Mesenchymal stem cell (in vitro differentiated cells and primary cell): ENCODE measurements at regions not wholly inside any gene's neighbourhood (a gene's known extent, or its start where the extent isn't known, plus 50 kb on each side); places are given as distances from the start of the nearest gene placed in this dataset.
A peak's percentile ranks its signal among the peaks of the same experiment; 100 is the strongest.

Source experiments
- DNase-seq: peaks from one replicate; pipeline ENCODE4 v3.0.0-alpha.2; 2013
- H2AFZ ChIP-seq: one replicate; pipeline ENCODE4 v1.6.1; 2013; ENCODE audit warnings: low read depth, mild to moderate bottlenecking, control low read depth, inconsistent platforms, low read length, moderate library complexity
- H2AK5ac ChIP-seq: 2 replicates; pipeline ENCODE4 v1.6.1; 2013; ENCODE audit warnings: low read length, moderate library complexity, mild to moderate bottlenecking, inconsistent platforms; ENCODE audit not compliant: severe bottlenecking
- H2BK120ac ChIP-seq: one replicate; pipeline ENCODE4 v1.6.1; 2013; ENCODE audit warnings: low read depth, mild to moderate bottlenecking, inconsistent platforms, low read length, moderate library complexity
- H2BK12ac ChIP-seq, 2 experiments: one replicate each; pipeline ENCODE4 v1.6.1; 2013; ENCODE audit warnings: inconsistent platforms in 2 of 2, low read length in 2 of 2, mild to moderate bottlenecking in 2 of 2, moderate library complexity in 2 of 2, control low read depth in 1 of 2
- H2BK15ac ChIP-seq: one replicate; pipeline ENCODE4 v1.6.1; 2013; ENCODE audit warnings: mild to moderate bottlenecking, low read depth, inconsistent platforms; ENCODE audit not compliant: poor library complexity, severe bottlenecking
- H2BK5ac ChIP-seq: 2 replicates; pipeline ENCODE4 v1.6.1; 2013; ENCODE audit warnings: low read depth, mild to moderate bottlenecking, low read length, control low read depth, inconsistent platforms; ENCODE audit not compliant: poor library complexity, severe bottlenecking
- H3K14ac ChIP-seq, 2 experiments: one replicate each; pipeline ENCODE4 v1.6.1; 2013; ENCODE audit warnings: inconsistent platforms in 2 of 2, low read length in 2 of 2, control low read depth in 1 of 2, mild to moderate bottlenecking in 1 of 2, moderate library complexity in 1 of 2
- H3K18ac ChIP-seq, 2 experiments: one replicate each; pipeline ENCODE4 v1.6.1; 2013; ENCODE audit warnings: inconsistent platforms in 2 of 2, low read length in 2 of 2, control low read depth in 1 of 2, low read depth in 1 of 2, mild to moderate bottlenecking in 1 of 2
- H3K23ac ChIP-seq, 2 experiments: one replicate each; pipeline ENCODE4 v1.6.1; 2013; ENCODE audit warnings: inconsistent platforms in 2 of 2, low read length in 2 of 2, mild to moderate bottlenecking in 2 of 2, moderate library complexity in 2 of 2, control low read depth in 1 of 2
- H3K27ac ChIP-seq: 2 replicates; pipeline ENCODE4 v1.5.1; 2013; ENCODE audit warnings: mild to moderate bottlenecking, moderate library complexity, low read length, control low read depth, inconsistent platforms; ENCODE audit not compliant: poor library complexity, severe bottlenecking
- H3K27me3 ChIP-seq, 2 experiments: 2 replicates each; pipeline versions ENCODE4 v1.6.1 to v1.7.0; 2013; ENCODE audit warnings: low read length in 2 of 2, mild to moderate bottlenecking in 2 of 2, moderate library complexity in 2 of 2, control low read depth in 1 of 2, inconsistent platforms in 1 of 2; ENCODE audit not compliant: control insufficient read depth in 1 of 2, insufficient read depth in 1 of 2
- H3K36me3 ChIP-seq, 2 experiments: 2 replicates each; pipeline versions ENCODE4 v1.6.1 to v1.7.0; 2013; ENCODE audit warnings: low read length in 2 of 2, control low read depth in 1 of 2, inconsistent platforms in 1 of 2, low read depth in 1 of 2, mild to moderate bottlenecking in 1 of 2; ENCODE audit not compliant: insufficient read depth in 2 of 2, control insufficient read depth in 1 of 2
- H3K4ac ChIP-seq, 2 experiments: one replicate each; pipeline ENCODE4 v1.6.1; 2013; ENCODE audit warnings: inconsistent platforms in 2 of 2, low read length in 2 of 2, mild to moderate bottlenecking in 2 of 2, moderate library complexity in 2 of 2, control low read depth in 1 of 2, low read depth in 1 of 2
- H3K4me1 ChIP-seq: 2 replicates; pipeline ENCODE4 v1.6.1; 2013; ENCODE audit warnings: low read depth, low read length, control low read depth; ENCODE audit not compliant: control insufficient read depth, insufficient read depth
- H3K4me2 ChIP-seq: 2 replicates; pipeline ENCODE4 v1.6.1; 2013; ENCODE audit warnings: low read length, mild to moderate bottlenecking, inconsistent platforms; ENCODE audit not compliant: poor library complexity, severe bottlenecking
- H3K4me3 ChIP-seq, 2 experiments: 2 replicates each; pipeline versions ENCODE4 v1.5.1 to v1.7.0; 2013; ENCODE audit warnings: low read length in 2 of 2, mild to moderate bottlenecking in 2 of 2, control low read depth in 1 of 2, low read depth in 1 of 2; ENCODE audit not compliant: insufficient read depth in 1 of 2
- H3K79me1 ChIP-seq: replicated peaks from 2 replicates; pipeline ENCODE4 v1.6.1; 2013; ENCODE audit warnings: mild to moderate bottlenecking, control low read depth, low read length, inconsistent platforms; ENCODE audit not compliant: poor library complexity, severe bottlenecking
- H3K9ac ChIP-seq: 2 replicates; pipeline ENCODE4 v1.7.0; 2013; ENCODE audit warnings: mild to moderate bottlenecking, low read length, moderate library complexity
- H3K9me3 ChIP-seq: 2 replicates; pipeline ENCODE4 v1.7.0; 2013; ENCODE audit warnings: mild to moderate bottlenecking, low read length; ENCODE audit not compliant: control insufficient read depth
- H4K8ac ChIP-seq: one replicate; pipeline ENCODE4 v1.6.1; 2013; ENCODE audit warnings: inconsistent platforms, mild to moderate bottlenecking, low read length, moderate library complexity
- H4K91ac ChIP-seq: one replicate; pipeline ENCODE4 v1.6.1; 2013; ENCODE audit warnings: mild to moderate bottlenecking, low read length, inconsistent platforms
- WGBS: methylation state at CpG from one replicate; pipeline ENCODE4 v1.1.7; 2013; ENCODE audit warnings: mixed read lengths; 5-methylcytosine and 5-hydroxymethylcytosine counted together

DNA sequence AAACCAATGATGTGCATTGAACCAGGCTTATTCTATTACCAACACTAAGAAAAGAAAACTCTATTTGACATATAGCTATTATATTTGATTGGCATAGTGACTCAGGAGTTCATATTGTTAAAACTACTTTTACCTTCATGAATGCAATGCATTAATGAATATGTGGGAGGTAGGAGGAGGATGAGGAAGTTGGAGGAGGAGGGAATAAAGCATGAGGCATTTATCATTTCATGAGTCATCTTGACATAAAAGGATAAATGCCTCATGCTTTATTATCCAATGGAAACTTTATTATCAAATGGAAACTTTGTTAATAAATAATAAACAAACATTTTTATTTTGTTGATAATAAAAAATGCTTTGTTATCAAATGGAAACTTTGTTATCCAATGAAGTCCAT is 116.5 kb downstream of the SPRY2 start:
- H3K18ac ChIP-seq, result no peak overlapping the region
- H3K4me3 ChIP-seq, result no peak overlapping the region
- H3K4me1 ChIP-seq, result no peaks in the 10 kb centered on the region
- no peak overlapping the region for H3K23ac ChIP-seq
- no peaks in the 10 kb centered on the region for H3K36me3 ChIP-seq
- H2BK5ac ChIP-seq, result no peak overlapping the region
- no peak overlapping the region for H2BK120ac ChIP-seq
- H4K8ac ChIP-seq, result no peak overlapping the region
- no peak overlapping the region for H2AK5ac ChIP-seq
- H4K91ac ChIP-seq, result no peak overlapping the region
- H3K9ac ChIP-seq, result no peak overlapping the region
- no peak for DNase-seq
- H3K14ac ChIP-seq, result no peak overlapping the region
- no peak overlapping the region for H3K4me2 ChIP-seq
- no peak overlapping the region for H3K27ac ChIP-seq
- no peaks in the 10 kb centered on the region for H3K27me3 ChIP-seq
- H2AFZ ChIP-seq, result no peak overlapping the region
- no peak overlapping the region for H2BK12ac ChIP-seq
- no peaks in the 10 kb centered on the region for H3K9me3 ChIP-seq
- no peak overlapping the region for H2BK15ac ChIP-seq
- no peak overlapping the region for H3K4ac ChIP-seq
- no peaks in the 10 kb centered on the region for H3K79me1 ChIP-seq

DNA sequence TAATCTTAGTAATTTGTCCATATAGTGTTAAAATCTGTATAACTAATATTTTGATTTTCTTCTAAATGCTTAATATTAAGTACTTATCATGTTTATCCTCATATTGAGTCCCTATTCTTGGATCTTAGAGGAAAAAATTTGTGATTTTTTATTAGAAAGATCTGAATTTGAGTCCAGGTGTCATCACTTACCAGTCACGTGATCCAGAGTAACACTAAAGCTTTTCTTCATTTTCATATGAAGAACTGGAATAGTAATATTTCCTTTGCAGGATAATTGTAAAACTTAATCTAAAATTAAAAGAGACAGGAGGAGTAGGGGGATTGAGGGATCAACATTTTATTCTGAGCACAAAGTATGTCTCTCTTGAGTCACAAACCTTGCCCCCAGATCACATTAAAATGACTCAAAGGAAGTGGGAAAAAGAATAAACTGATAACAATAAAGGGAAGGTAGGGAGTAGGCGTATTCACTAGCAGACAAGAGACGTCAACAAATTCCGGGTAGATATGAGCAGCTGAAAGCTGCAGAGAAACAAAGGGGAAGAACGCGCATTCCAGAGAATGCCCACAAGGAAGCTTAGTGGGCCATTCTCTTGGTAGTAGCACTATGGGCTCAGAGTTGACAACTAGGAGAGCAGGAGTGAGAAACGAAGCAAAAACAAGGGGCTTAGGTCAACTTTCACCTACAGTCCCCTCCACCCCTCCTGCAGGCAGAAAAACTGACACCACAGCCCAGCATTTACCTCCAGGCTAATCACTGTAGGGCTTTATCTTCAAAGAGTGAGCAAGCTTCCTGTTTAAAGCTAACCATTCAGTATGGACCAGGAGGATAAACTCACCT is 123.1 kb downstream of the SPRY2 start:
- no peak overlapping the region for H3K14ac ChIP-seq
- H3K4ac ChIP-seq, result no peak overlapping the region
- no peak overlapping the region for H2BK5ac ChIP-seq
- H3K18ac ChIP-seq, result no peak overlapping the region
- H3K27me3 ChIP-seq, result no peaks in the 10 kb centered on the region
- H2AK5ac ChIP-seq, result no peak overlapping the region
- no peaks in the 10 kb centered on the region for H3K9me3 ChIP-seq
- H4K8ac ChIP-seq, result no peak overlapping the region
- no peak overlapping the region for H2AFZ ChIP-seq
- no peak overlapping the region for H4K91ac ChIP-seq
- WGBS, result 57% methylated on average over 6 of the region's 7 CpGs
- H3K4me3 ChIP-seq, result no peak overlapping the region
- H3K79me1 ChIP-seq, result no peaks in the 10 kb centered on the region
- H3K4me2 ChIP-seq, result no peak overlapping the region
- no peak for DNase-seq
- no peak overlapping the region for H3K27ac ChIP-seq
- no peak overlapping the region for H2BK15ac ChIP-seq
- H3K4me1 ChIP-seq, result no peaks in the 10 kb centered on the region
- no peak overlapping the region for H3K23ac ChIP-seq
- H2BK120ac ChIP-seq, result no peak overlapping the region
- no peak overlapping the region for H3K9ac ChIP-seq
- no peak overlapping the region for H2BK12ac ChIP-seq
- H3K36me3 ChIP-seq, result no peaks in the 10 kb centered on the region

DNA sequence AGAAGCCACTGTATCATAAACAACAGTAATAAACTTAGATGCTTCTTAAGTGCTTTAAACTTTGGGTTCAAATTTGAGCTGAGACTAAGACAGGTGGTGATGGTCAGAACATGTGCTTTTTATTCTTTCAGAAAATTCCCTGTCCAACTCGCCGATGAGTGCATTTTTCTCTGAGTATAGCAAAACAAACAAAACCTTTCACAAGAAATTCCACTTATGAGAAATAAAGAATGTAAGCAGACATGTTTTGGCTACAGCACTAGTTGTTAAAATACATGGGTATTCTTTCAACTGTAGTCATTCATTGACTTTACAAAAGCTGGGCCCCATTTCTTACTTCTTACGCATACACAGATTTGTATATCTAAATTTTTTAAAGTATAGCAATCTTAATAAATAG is 125.6 kb downstream of the SPRY2 start:
- Histone ChIP-seq H3K27ac (no peak overlapping the region), H3K4me2 (no peak overlapping the region), H3K9ac (no peak overlapping the region), H2BK15ac (no peak overlapping the region), H3K36me3 (no peaks in the 10 kb centered on the region), H3K14ac (no peak overlapping the region), H4K8ac (no peak overlapping the region), H2BK12ac (no peak overlapping the region), H3K23ac (no peak overlapping the region), H3K4me3 (no peak overlapping the region), H2AK5ac (no peak overlapping the region), H3K18ac (no peak overlapping the region), H3K4ac (no peak overlapping the region), H4K91ac (no peak overlapping the region), H2BK120ac (no peak overlapping the region), H3K4me1 (no peaks in the 10 kb centered on the region), H3K27me3 (no peaks in the 10 kb centered on the region), H3K9me3 (no peaks in the 10 kb centered on the region), H3K79me1 (no peaks in the 10 kb centered on the region), H2BK5ac (no peak overlapping the region), H2AFZ (no peak overlapping the region)
- peak; percentile 45 for DNase-seq
- no CpG with 5 or more reads among the region's 3 CpGs for WGBS

DNA sequence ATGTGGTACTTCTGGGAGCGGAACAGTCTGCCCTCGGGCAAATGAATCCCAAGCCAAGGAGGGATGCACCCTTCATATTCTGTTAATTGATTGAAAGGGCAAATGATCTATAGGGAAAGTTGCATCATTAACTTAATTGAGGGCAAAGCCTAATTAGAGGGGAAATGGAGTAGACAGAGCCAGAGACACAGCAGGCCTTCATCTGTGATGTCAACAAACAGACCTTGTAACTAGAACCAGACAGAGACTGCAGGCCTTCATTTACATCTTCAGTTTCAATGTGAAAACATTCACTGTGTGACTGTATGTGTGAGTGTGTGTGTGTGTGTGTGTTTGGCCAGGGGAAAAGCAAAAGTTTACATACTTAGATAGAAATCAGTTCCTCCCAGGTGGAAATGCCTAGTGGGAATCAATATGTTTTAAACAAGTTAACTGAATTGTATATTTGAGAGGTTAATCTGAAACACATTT is 126.4 kb downstream of the SPRY2 start:
- no peak overlapping the region for H3K4me3 ChIP-seq
- H4K8ac ChIP-seq, result no peak overlapping the region
- no peak overlapping the region for H2BK120ac ChIP-seq
- H3K27me3 ChIP-seq, result no peaks in the 10 kb centered on the region
- H3K18ac ChIP-seq, result no peak overlapping the region
- no peak overlapping the region for H2BK5ac ChIP-seq
- no peaks in the 10 kb centered on the region for H3K36me3 ChIP-seq
- peak overlapping the region; percentile 28 for H2BK15ac ChIP-seq
- H3K14ac ChIP-seq, result no peak overlapping the region
- no peak overlapping the region for H2AK5ac ChIP-seq
- no peak overlapping the region for H3K23ac ChIP-seq
- no peak overlapping the region for H3K9ac ChIP-seq
- no peak overlapping the region for H4K91ac ChIP-seq
- H3K9me3 ChIP-seq, result no peaks in the 10 kb centered on the region
- peak overlapping the region; percentile 44 for H3K27ac ChIP-seq
- H2AFZ ChIP-seq, result no peak overlapping the region
- no peak overlapping the region for H2BK12ac ChIP-seq
- no peaks in the 10 kb centered on the region for H3K4me1 ChIP-seq
- H3K4me2 ChIP-seq, result no peak overlapping the region
- no peaks in the 10 kb centered on the region for H3K79me1 ChIP-seq
- H3K4ac ChIP-seq, result no peak overlapping the region
- 54% methylated on average over 2 of the region's 2 CpGs for WGBS
- peak; percentile 54 for DNase-seq
